Mammary epithelial cell (primary cell): ENCODE measurements at regions not wholly inside any gene's neighbourhood (a gene's known extent, or its start where the extent isn't known, plus 50 kb on each side); places are given as distances from the start of the nearest gene placed in this dataset.

ENCODE experiments used
- EZH2 ChIP-seq: IDR thresholded peaks from 2 replicates; pipeline ENCODE4 v1.6.1; 2012; ENCODE audit warnings: low read length, inconsistent platforms, borderline replicate concordance
- TF ChIP-seq, protein P1 (sequence below), 2 donors: IDR thresholded peaks in 1 of 2; conservative IDR thresholded peaks in 1 of 2; 2 replicates each; pipeline ENCODE4 v1.5.1; 2011 to 2012; ENCODE audit warnings: inconsistent platforms in 2 of 2, low read length in 2 of 2, mild to moderate bottlenecking in 2 of 2, control low read depth in 1 of 2, low read depth in 1 of 2; ENCODE audit not compliant: insufficient read depth in 1 of 2; ENCODE audit errors: extremely low read depth in 1 of 2

GRCh38 chr14:101231828-101232227 is 328.3 kb upstream of the RTL1 start:
- TF ChIP-seq EZH2 = no peak
- TF ChIP-seq, protein P1, sequence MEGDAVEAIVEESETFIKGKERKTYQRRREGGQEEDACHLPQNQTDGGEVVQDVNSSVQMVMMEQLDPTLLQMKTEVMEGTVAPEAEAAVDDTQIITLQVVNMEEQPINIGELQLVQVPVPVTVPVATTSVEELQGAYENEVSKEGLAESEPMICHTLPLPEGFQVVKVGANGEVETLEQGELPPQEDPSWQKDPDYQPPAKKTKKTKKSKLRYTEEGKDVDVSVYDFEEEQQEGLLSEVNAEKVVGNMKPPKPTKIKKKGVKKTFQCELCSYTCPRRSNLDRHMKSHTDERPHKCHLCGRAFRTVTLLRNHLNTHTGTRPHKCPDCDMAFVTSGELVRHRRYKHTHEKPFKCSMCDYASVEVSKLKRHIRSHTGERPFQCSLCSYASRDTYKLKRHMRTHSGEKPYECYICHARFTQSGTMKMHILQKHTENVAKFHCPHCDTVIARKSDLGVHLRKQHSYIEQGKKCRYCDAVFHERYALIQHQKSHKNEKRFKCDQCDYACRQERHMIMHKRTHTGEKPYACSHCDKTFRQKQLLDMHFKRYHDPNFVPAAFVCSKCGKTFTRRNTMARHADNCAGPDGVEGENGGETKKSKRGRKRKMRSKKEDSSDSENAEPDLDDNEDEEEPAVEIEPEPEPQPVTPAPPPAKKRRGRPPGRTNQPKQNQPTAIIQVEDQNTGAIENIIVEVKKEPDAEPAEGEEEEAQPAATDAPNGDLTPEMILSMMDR (conservative IDR thresholded peaks at IDR 0.05 in 1 of 2, IDR thresholded peaks at IDR 0.05 in 1 of 2; ENCODE audit: extremely low read depth in 1 of 2, insufficient read depth in 1 of 2, low read depth in 1 of 2, low read length in 2 of 2) = no peak
